Jurkat, Clone E6-1 (cell line): ENCODE measurements at regions not wholly inside any gene's neighbourhood (a gene's known extent, or its start where the extent isn't known, plus 50 kb on each side); places are given as distances from the start of the nearest gene placed in this dataset.
A peak's percentile ranks its signal among the peaks of the same experiment; 100 is the strongest.
"Not testable (repeated sequence)": the region's sequence is repeated elsewhere in the genome, so short reads cannot be mapped to it uniquely, and the experiment has no call there.

Source experiments
- DNase-seq: peaks from one replicate; pipeline ENCODE4 v3.0.0-alpha.2; 2011; ENCODE audit warnings: low read depth, low spot score
- H3K4me3 ChIP-seq: 2 replicates; pipeline ENCODE4 v1.5.1; 2011; ENCODE audit warnings: mild to moderate bottlenecking, low read length, control low read depth, moderate library complexity

DNA sequence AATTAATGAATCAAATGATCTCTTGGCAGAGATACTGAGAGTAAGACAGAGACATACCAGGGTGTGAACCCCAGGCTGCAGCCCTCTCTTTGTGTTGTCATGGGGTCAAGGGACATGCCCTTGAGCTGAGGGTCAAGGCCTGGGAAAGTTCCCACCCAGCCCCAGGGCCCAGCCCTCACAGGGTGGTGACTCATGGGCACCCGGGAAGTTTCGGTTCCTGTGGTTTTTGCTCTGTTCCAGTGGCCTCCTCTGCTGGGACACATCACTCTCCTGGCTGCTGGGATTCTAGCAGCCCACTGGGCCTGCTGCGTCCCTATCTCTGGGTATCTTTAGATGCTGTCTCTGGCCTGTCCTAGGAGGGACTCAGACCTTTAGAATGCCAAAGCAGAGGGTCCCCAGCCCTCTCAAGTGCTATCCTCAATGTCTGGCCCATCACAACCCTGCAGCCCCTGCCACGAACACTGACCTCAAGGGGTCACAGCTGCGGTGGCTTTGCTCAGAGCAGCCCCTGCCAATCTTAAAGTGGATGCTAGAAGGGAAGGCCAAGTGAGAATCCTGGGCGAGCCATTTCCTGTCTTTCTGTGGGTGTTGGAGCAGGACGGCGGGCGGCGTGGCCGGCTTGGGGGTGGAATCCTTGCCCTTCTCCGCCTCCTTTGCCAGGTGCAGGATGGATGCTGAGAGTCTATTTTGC, 148.4 kb upstream of the TLE3 start:
- H3K4me3 ChIP-seq: no peak overlapping the region
- no peak for DNase-seq

DNA sequence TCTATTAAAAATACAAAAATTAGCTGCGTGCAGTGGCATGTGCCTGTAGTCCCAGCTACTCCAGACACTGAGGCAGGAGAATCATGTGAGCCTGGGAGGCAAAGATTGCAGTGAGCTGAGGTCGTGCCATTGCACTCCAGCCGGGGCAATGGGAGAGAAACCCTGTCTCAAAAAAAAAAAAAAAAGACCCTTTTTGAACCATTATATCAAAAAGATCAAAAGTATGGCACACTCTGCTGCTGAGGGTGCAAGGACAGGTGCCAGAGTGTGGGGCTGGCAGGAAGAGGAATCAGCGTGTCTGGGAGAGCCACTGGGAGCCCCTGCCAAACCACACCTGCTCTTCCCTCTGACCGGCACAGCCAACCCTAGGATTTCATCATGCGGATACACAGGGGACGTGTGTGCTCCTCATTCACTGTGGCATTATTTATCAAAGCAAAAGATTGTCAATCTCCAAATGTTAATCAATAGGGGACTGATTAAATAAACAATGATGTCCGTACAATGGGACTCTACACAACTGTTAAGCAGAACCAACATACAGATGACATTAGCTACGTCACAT, 147.3 kb upstream of the TLE3 start:
- H3K4me3 ChIP-seq: no peak overlapping the region
- no peak for DNase-seq

DNA sequence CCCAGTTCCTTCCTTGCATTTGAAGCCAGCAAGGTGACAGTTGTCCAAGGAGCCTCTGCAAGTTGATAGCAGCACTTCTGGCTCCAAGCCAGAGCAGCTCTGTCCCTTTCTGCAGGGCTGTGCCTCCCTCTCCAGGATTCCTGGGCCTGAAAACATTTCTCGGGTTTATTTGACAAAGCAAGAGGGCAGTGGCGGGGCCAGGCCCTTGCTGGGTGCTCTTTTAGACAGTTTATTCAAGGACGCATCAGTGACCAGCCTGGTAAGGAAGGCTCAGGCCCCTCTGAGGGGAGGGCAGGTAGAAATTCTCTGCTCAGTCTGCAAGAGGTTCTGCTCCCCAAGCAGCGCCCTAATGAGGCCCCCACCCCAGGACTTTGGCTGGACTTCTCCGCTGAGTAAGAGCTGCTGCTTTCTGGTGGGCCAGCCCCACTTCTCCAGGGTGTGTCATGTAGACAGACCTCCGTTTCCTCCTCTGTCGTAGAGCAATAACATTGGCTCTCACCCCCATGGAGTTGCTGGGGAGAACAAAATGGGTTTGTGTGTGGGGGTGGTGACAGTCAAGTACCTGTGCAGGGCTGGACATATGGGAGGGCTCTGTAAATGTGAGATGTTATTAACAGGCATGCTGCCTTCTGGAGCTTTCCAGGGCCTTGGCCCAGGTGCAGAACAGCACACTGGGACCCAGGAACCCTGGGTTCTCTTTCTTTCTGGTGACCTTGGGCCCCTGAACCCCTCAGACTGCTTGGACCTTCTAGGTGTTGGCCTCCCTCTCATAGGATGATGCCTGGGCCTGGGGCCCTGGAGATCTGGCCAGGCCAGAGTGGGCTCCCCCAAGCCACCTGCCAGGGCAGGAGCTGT, 146.2 kb upstream of the TLE3 start:
- no peak overlapping the region for H3K4me3 ChIP-seq
- no peak for DNase-seq

DNA sequence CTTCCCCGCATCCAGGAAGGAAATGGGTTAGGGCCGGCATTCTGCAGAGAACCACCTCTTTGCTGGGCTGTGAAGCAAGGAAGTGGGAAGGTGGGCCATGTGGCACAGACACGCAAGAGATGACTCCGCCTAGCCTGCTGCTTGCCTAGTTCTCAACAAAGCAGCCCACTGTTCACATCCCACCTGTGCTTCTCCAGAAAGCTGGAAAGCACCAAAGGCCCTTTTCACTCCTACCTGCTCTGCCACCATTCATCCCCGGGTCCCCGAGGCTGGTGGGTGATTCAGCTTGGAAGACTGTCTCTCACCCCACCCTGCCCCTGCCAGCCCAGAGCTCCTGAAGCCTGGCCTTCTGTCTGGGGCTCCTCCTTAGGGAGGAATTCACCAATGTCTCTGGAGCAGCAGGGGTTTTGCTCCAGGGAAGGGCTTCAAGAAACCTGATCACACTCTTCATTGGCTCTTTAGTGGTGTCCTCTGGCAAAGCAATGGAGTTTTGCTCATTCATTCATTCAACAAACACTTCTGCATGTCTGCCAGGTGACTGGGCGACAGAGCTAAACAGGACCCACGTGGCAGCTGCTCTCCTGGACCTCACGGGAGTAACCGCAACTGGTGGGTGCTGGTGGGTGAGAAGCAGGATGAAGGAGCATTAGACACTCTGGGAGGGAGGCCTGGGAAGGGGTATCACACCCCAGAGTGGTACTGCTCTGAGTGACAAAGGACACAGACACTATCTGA, 145.4 kb upstream of the TLE3 start:
- peak; percentile 64 for DNase-seq
- H3K4me3 ChIP-seq: no peak overlapping the region

DNA sequence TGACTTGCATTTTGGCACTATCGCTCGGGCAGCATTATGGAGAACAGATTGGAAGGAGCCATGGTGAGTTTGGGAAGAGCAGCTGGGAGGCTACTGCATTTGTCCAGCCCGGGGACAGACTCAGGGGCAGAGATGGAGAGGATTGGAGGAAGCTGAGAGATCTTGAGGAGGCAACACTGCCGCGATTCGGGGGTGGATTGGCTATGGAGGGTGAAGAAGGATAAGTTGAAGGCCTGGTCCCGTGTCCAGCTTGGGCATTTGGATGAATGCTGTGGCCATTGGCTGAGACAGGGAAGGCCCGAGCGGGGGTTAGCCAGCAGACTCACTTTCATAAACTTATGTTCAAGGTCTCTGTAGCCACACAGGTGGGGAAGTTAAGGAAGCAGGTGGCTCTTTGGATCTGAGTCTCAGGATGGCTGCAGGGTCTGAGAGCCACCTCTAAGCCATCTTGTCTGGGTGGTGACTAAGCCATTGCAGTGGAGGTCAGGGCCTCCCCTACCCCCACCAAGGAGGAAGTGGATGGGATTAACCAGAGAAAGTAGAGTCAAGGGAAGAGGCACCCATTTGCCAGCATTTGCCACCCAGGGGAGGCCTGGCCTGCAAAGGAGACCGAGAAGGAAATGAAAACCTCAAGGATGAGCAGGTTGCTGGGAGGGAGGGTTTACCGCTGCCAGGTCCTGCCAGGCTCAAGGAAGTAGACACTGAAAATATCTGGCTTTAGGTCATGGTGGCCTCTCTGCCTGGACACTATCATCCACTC, 144.0 kb upstream of the TLE3 start:
- DNase-seq: no peak

DNA sequence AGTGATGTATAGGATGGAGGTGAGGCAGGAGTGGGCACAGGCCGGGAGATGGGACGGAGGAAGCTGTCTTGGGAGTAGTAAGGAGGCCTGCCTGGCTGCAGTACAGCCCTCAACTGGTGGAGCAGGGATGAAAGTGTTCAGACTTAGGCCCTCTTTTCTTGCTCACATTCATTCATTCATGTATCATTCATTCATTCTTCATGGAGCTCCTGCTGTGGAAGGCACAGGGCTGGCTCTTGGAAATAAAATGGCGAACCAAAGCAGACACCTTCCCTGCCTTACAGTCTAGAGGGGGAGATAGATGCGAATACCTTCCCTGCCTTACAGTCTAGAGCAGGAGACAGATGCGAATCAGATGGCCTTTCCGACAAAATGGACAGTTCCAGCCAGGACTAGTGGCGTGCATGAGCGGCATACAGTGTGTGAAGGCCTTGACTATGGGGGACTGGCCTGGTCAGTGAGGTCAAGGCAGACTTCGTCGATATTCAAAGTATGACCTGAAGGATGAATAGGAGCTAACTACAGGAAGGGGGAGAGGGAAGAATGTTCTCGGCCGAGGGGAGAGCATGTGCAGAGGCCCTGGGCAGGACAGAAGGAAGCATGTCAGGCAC, 143.2 kb upstream of the TLE3 start:
- H3K4me3 ChIP-seq: no peak overlapping the region

More for the DNA sequence above, 144.0 kb upstream of the TLE3 start:
- H3K4me3 ChIP-seq: no peak overlapping the region

DNA sequence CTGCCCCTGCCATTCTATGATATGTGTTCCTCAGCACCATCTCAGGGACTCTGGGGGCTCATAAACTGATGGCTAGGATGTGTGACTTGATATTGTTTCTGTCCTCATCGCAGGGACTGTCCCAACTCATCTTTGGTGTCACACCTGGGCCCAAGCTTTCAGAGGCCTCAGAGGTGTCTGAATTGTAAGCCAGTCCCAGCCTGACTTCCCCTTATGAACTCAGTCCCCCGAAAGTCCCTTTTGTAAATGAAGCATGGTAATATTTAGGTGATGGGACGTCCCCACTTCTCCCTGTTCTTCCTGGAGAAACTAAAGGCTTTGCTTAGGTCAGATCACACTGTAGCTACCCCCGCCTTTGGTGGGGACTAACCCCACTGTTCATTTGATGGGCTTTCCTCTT, 142.4 kb upstream of the TLE3 start:
- no peak for DNase-seq
- no peak overlapping the region for H3K4me3 ChIP-seq

More for the DNA sequence above, 143.2 kb upstream of the TLE3 start:
- DNase-seq: no peak

DNA sequence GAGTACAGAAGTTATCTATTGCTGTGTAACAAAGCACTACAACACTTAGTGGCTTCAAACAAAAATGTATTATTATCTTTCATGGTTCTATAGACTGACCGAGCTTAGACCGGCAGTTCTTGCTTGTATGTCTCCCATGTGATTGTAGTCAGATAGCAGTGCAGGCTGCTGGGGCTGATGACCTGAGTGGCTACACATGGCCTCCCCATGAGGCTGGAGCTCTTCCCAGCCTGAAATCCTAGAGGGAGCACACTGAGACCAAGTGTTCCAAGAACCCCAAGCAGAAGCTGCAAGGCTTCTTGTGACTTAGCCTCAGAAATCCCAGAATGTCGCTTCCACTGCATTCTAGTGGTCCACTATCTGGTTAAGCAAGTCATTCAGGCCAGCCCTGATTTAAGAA, 141.2 kb upstream of the TLE3 start:
- no peak overlapping the region for H3K4me3 ChIP-seq
- DNase-seq: no peak

DNA sequence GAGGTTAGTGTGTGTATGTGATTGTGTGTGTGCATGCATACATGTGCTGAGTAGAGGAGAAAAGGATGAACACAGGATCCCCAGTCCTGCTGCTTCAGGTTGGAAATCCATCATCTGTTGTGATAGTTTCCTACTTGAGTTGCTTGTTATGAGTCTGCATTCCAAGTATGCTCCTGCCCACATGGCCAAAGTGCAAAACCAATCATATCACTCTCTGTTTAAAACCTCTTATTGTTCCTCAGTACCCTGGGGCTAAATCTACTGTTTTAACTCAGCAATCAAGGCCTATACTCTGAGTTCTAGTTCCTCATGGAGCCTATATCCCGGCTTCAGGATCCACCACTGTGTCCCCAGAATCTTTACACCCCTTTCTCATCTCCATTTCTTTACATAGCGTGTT, 139.9 kb upstream of the TLE3 start:
- H3K4me3 ChIP-seq: no peak overlapping the region
- DNase-seq: no peak

DNA sequence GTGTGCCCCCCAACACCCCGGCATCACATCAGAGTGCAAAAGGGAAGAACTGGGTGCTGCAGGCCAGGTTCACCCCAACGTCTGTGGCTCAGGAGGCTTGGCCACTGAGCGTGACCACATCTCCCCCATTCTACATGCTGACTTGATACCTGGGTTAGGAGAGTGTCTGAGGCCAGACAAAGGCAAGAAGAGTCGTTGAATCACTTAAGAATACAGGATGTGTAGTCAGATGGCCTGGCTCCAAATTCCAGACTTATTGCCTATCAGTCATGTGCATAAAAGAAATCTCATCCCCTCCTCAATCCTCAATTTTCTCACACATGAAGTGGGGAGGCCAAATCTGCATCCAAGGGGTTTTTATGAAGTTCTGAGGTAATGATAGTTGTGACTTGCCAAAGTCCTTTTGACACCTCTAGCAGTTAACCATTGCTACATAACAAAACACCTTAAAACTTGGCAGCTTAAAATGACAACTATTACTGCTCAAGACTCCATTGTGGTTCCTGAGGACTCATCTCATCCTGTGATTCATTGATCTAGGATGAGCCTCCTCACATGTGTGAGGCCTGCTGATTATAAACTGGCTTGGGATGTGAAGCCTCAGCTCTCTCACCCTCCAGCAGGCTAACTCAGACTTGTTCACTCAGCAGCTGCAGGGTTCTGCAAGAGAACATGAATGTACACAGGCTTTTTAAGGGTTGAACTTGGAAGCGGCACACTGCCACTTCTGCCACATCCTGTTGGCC, 138.8 kb upstream of the TLE3 start:
- H3K4me3 ChIP-seq: no peak overlapping the region
- peak; percentile 56 for DNase-seq

DNA sequence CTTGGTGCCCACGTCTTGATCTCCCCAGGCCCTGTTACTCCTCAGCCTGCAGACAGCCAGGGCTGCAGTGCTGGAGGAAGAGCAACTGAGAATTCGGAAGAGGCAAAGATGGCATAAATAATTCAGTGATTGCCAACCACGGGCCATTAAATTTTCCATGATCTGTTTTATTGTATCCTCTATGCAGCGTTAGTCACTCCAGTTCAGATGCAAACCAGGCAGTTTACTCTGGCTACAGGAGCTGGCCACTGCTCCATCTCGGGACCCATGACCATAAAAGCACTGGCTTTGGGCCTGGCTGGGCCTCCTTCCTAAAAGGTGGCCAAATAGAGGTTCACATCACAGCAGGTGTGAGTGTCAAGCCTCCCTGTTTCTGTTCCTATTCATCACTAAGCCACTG, 137.6 kb upstream of the TLE3 start:
- DNase-seq: no peak
- no peak overlapping the region for H3K4me3 ChIP-seq

DNA sequence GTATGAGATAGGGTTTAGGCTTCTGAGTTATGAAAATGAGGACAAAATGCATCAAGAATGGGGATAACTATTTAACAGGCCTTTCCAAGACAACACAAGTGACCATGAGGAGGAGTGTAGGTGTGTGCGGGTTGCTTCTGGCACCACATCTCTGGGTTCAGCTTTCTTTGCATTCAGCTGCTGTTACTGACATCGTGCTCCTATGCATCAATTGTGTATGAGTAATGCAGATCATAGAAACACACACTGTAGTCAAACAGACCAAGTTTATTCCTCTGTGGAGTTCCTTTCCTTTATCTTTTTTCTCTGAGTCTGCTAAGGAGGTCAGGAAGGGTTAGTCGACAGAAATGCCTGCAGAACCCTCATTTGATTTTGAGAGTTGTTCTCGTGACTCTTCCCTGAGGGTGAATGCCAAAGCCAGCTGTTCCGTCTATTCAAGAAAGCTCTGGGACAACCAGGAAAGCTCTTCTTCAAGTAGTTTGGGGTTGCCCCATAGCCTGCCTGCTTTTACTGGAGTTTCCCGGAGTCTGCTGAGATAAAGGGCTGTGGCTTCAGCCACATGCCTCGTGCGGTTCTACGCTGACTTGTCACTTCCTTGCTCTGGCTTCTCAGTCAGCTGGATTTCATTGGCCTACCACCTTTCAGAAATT, 136.7 kb upstream of the TLE3 start:
- peak; percentile 72 for DNase-seq
- H3K4me3 ChIP-seq: no peak overlapping the region

DNA sequence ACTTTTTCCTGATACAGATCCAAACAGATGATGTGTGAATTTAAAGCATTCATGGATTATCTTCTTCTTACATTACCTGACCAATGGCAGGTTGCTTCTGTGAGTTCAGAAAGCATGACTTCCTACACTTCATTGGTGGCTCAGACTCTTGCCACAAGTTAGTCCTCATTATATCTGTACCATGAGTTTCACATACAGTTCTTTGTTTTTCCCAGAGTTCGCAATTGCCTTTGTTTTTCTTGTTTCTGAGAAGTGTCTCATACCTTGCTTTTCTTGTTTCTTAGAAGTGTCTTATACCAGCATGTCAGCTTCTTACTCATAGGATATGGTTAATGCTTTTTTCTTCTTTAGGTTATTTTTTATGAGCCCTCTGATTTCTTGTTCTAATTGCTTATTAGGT, 133.8 kb upstream of the TLE3 start:
- H3K4me3 ChIP-seq: no peak overlapping the region
- no peak for DNase-seq

DNA sequence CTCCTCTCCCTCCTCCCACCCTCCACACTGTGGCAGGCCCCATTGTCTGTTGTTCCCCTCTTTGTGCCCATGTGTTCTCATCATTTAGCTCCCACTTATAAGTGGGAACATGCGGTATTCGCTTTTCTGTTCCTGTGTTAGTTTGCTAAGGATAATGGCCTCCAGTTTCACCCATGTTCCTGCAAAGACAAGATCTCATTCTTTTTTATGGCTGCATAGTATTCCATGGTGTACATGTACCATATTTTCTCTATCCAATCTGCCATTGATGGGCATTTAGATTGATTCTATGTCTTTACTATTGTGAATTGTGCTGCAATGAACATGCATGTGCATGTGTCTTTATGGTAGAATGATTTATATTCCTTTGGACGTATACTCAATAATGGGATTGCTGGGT, 130.2 kb upstream of the TLE3 start:
- H3K4me3 ChIP-seq, DNase-seq: not testable (repeated sequence)

DNA sequence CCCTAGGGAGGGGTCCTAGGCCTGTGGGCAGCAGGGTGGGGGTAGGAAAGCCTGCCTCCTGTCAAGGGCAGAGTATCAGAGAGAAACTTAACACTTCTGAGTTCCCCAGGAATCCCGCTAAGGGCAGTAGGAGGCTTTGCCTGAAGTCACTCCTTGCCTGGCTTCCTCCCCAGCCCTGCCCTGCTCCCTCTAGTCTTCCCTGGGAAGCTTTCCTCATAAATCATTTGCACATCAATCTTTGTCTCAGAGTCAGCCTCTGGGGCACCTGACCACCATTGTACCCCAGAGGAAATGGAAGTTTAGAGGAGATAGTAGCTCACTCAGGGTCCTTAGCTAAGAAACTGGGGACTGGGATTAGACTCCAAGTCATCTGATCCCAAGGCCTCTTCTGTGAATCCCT, 129.4 kb upstream of the TLE3 start:
- H3K4me3 ChIP-seq: no peak overlapping the region
- DNase-seq: no peak

DNA sequence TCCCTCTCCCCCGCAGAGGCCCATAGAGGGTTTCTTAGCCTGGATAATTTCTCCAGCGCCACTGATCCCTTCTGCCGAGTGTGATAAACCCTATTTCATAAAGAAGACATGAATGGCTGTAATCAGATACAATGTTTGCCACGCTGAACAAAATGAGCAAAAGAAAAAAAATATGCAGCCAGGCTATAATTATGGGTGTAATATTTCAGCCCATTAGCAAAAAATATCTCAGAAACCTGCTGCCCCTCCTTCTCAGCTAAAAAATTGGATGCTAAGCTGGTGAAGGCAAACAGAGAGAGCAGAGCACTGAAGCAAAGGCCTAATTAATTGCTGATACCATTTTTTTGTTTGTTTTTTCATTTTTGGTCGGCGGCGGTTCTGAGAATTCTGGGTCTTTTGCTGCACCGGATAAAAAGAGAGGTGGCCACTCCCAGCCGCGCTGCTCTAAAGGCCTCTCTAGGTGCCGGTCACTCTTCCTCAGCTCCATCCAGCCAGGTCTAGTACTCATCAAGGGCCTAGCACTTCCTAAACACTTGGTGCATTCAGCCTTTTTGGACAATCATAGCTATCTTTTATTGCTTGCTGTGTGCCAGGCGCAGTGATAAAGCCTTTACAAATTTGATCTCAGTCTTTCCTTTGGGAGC, 128.7 kb upstream of the TLE3 start:
- DNase-seq: no peak

DNA sequence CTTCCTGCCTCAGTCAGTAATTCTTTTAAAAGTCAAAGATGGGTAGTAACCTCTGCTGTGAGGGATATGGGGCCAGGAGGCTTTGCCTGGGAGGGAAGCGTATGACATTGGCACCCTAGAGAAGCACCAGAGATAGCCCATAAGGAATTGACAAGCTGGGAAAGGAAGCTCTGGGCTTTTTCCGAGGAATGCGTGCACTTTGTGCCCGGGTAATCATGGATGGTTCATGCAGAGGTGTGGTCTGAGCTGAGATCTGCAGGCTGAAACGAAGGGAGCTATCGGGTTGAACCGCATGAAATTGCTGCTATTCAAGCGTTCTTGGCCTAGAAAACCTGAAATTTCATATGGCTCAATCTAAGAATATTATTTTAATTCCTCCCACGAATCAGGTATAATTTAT, 127.7 kb upstream of the TLE3 start:
- DNase-seq: no peak
- no peak overlapping the region for H3K4me3 ChIP-seq

More for the DNA sequence above, 128.7 kb upstream of the TLE3 start:
- no peak overlapping the region for H3K4me3 ChIP-seq
